ENCODE measurements at regions not wholly inside any gene's neighbourhood (a gene's known extent, or its start where the extent isn't known, plus 50 kb on each side); places are given as distances from the start of the nearest gene placed in this dataset.

DNA sequence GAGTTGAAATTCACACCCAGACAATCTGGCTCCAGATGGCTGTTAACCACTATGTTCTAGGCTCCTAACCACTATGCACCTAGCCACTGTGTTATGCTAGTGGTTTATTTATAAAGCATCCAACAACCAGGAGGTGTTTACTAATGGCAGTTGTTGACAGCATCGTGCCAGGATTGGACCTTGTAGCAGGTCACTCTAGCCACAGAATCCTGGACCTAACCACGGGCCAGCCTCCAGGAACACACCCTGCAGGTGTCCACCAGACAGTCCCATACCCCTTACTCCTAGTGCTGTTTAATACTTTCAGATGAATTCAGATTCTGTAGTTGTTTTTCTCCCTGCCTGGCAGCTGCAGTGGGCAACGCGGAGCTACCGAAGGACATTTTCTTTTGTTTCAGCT is 109.4 kb upstream of the MYL2 start:
- Histone ChIP-seq H3K9me3 (no peaks in the 10 kb centered on the region), H3K27me3 (peaks cover 0 to 47% of the 10 kb centered on the region in 2 donors), H3K27ac (no peak overlapping the region), H3K36me3 (no peaks in the 10 kb centered on the region), H3K4me1 (peaks cover 0 to 16% (median 0%) of the 10 kb centered on the region in 4 donors), H3K4me3 (no peak overlapping the region)
- TF ChIP-seq, protein P1, sequence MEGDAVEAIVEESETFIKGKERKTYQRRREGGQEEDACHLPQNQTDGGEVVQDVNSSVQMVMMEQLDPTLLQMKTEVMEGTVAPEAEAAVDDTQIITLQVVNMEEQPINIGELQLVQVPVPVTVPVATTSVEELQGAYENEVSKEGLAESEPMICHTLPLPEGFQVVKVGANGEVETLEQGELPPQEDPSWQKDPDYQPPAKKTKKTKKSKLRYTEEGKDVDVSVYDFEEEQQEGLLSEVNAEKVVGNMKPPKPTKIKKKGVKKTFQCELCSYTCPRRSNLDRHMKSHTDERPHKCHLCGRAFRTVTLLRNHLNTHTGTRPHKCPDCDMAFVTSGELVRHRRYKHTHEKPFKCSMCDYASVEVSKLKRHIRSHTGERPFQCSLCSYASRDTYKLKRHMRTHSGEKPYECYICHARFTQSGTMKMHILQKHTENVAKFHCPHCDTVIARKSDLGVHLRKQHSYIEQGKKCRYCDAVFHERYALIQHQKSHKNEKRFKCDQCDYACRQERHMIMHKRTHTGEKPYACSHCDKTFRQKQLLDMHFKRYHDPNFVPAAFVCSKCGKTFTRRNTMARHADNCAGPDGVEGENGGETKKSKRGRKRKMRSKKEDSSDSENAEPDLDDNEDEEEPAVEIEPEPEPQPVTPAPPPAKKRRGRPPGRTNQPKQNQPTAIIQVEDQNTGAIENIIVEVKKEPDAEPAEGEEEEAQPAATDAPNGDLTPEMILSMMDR (IDR thresholded peaks at IDR 0.05): no peak
- no peak for TF ChIP-seq POLR2A (IDR thresholded peaks at IDR 0.05)
- no peak for TF ChIP-seq EP300 (IDR thresholded peaks at IDR 0.05)
- DNase-seq (ENCODE audit: low spot score in 2 of 2): no peak
- WGBS, 2 donors: 49 to 54% methylated on average over 5 of the region's 5 CpGs

GRCh38 chr12:111029305-111029704 is 108.9 kb upstream of the MYL2 start:
- H3K27ac ChIP-seq: no peak overlapping the region
- no peak for DNase-seq (ENCODE audit: low spot score in 2 of 2)
- TF ChIP-seq EP300 (IDR thresholded peaks at IDR 0.05) (no peak), POLR2A (IDR thresholded peaks at IDR 0.05) (no peak)
- TF ChIP-seq, protein P1 (IDR thresholded peaks at IDR 0.05): no peak
- WGBS, 2 donors: 94 to 97% methylated on average over 4 of the region's 4 CpGs
- peaks cover 0 to 47% of the 10 kb centered on the region in 2 donors for H3K27me3 ChIP-seq
- no peak overlapping the region for H3K4me3 ChIP-seq
- no peaks in the 10 kb centered on the region for H3K36me3 ChIP-seq
- no peaks in the 10 kb centered on the region for H3K9me3 ChIP-seq
- peaks cover 0 to 12% (median 0%) of the 10 kb centered on the region in 4 donors for H3K4me1 ChIP-seq

DNA sequence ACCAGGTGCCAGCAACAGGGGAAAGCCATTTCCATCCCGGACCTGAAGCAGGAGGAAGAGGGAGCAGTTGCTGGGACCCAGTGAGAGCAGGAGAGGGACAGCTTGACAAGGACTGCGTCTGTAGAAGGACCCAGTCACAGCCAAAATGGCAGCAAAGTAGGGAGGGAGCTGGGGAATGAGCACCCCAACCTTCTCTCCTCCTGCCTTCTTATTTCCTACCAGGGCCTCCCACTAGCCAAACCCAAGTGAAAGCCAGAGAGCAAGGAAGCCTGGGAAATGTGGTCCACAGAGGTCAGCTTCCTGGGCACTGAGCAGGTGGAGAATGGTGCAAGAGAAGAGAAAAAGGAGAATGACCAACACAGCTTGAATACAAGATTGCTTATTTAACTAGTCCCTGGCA is 108.5 kb upstream of the MYL2 start:
- Histone ChIP-seq H3K4me1 (peaks cover 0 to 8% (median 0%) of the 10 kb centered on the region in 4 donors), H3K4me3 (no peak overlapping the region), H3K9me3 (no peaks in the 10 kb centered on the region), H3K27me3 (peaks cover 0 to 49% of the 10 kb centered on the region in 2 donors), H3K27ac (no peak overlapping the region), H3K36me3 (no peaks in the 10 kb centered on the region)
- TF ChIP-seq, protein P1 (IDR thresholded peaks at IDR 0.05): no peak
- TF ChIP-seq POLR2A (IDR thresholded peaks at IDR 0.05): no peak
- TF ChIP-seq EP300 (IDR thresholded peaks at IDR 0.05): no peak
- WGBS, 2 donors: 75 to 80% methylated on average over 2 of the region's 2 CpGs
- DNase-seq (ENCODE audit: low spot score in 2 of 2): no peak

DNA sequence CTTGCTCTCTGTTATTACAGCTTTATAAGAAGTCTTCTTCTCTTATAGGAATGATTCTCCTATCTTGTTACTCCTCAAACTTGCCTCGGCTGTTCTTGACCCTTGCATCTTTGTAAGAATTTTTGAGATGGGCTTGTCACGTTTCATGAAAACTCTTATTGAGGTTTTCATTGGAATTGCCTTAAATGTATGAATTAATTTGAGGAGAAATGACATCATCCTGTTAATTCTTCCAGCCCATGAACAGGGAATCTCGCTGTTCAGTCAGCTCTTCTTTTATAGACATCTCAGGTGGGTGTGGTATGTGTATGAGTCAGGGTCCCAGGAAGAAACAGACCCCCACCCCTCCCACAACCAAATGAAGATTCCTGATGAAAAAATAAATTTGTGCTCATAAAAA is 107.1 kb upstream of the MYL2 start:
- Histone ChIP-seq H3K9me3 (no peaks in the 10 kb centered on the region), H3K27ac (no peak overlapping the region), H3K4me1 (no peaks in the 10 kb centered on the region), H3K36me3 (no peaks in the 10 kb centered on the region), H3K27me3 (peaks cover 0 to 44% of the 10 kb centered on the region in 2 donors), H3K4me3 (no peak overlapping the region)
- 54 to 60% methylated on average over 3 of the region's 3 CpGs for whole genome bisulfite sequencing, 2 donors
- TF ChIP-seq, protein P1 (IDR thresholded peaks at IDR 0.05): no peak
- TF ChIP-seq EP300 (IDR thresholded peaks at IDR 0.05): no peak
- TF ChIP-seq POLR2A (IDR thresholded peaks at IDR 0.05): no peak
- DNase-seq (ENCODE audit: low spot score in 2 of 2): no peak

- 40% methylated on average over 8 of the region's 8 CpGs for WGBS, 2 donors
- TF ChIP-seq EP300 (IDR thresholded peaks at IDR 0.05) (no peak), POLR2A (IDR thresholded peaks at IDR 0.05) (no peak)
- TF ChIP-seq, protein P1 (IDR thresholded peaks at IDR 0.05): no peak
- Histone ChIP-seq H3K4me1 (no peaks in the 10 kb centered on the region), H3K27ac (no peak overlapping the region), H3K4me3 (no peak overlapping the region), H3K27me3 (peaks cover 0 to 31% of the 10 kb centered on the region in 2 donors), H3K9me3 (no peaks in the 10 kb centered on the region), H3K36me3 (no peaks in the 10 kb centered on the region)
- DNase-seq (ENCODE audit: low spot score in 2 of 2): no peak
Observed at GRCh38 chr12:111025792-111026430, 105.5 kb upstream of the MYL2 start.
